ENCODE measurements at regions not wholly inside any gene's neighbourhood (a gene's known extent, or its start where the extent isn't known, plus 50 kb on each side); places are given as distances from the start of the nearest gene placed in this dataset.

GRCh38 chr16:79816081-79816497, 215.6 kb upstream of the MAF start:
- TF ChIP-seq CTCF (conservative IDR thresholded peaks at IDR 0.05) (no peak), ZFX (IDR thresholded peaks at IDR 0.05) (no peak)

Measured in C4-2B (cell line).